OCI-LY1 (cell line): ENCODE measurements at regions not wholly inside any gene's neighbourhood (a gene's known extent, or its start where the extent isn't known, plus 50 kb on each side); places are given as distances from the start of the nearest gene placed in this dataset.

Experiments used
- H2AFZ ChIP-seq: fragments of 200-600 bp; sonication (generic), shearing (Covaris generic); 2 replicates; pipeline ENCODE4 v1.6.0; 2014; ENCODE audit warnings: antibody characterized with exemption, mild to moderate bottlenecking, low read length
- H3F3A ChIP-seq: fragments of 200-600 bp; sonication (generic), shearing (Covaris generic); 2 replicates; pipeline ENCODE4 v1.6.0; 2014; ENCODE audit warnings: mild to moderate bottlenecking, antibody characterized with exemption, low read length, moderate library complexity; ENCODE audit not compliant: insufficient read depth
- H3K27ac ChIP-seq: fragments of 200-600 bp; sonication (generic); 2 replicates; pipeline ENCODE4 v1.5.1; 2014; ENCODE audit warnings: low read length, mixed run types, mild to moderate bottlenecking, low read depth; ENCODE audit not compliant: poor library complexity, severe bottlenecking
- H3K27me3 ChIP-seq: fragments of 200-600 bp; sonication (generic); 2 replicates; pipeline ENCODE4 v1.6.0; 2014; ENCODE audit warnings: antibody characterized with exemption, mild to moderate bottlenecking, low read length, moderate library complexity; ENCODE audit not compliant: insufficient read depth
- H3K36me3 ChIP-seq: fragments of 200-600 bp; sonication (generic); 2 replicates; pipeline ENCODE4 v1.6.1; 2014; ENCODE audit warnings: mild to moderate bottlenecking, antibody characterized with exemption, low read length, moderate library complexity, mixed read lengths; ENCODE audit not compliant: insufficient read depth
- H3K4me1 ChIP-seq: fragments of 200-600 bp; sonication (generic); 2 replicates; pipeline ENCODE4 v1.5.1; 2014; ENCODE audit warnings: mild to moderate bottlenecking, low read length, moderate library complexity; ENCODE audit not compliant: insufficient read depth, severe bottlenecking
- H3K4me2 ChIP-seq: fragments of 200-600 bp; sonication (generic), shearing (Covaris generic); 2 replicates; pipeline ENCODE4 v1.6.1; 2014; ENCODE audit warnings: low read length
- H3K4me3 ChIP-seq: fragments of 200-600 bp; sonication (generic); 2 replicates; pipeline ENCODE4 v1.5.1; 2014; ENCODE audit warnings: low read length, low read depth, mild to moderate bottlenecking, mixed read lengths; ENCODE audit not compliant: poor library complexity, severe bottlenecking
- H3K79me2 ChIP-seq: fragments of 200-600 bp; shearing (Covaris generic); 2 replicates; pipeline ENCODE4 v1.6.1; 2016; ENCODE audit warnings: mixed run types, low read length, mixed read lengths; ENCODE audit not compliant: insufficient read depth
- H3K9ac ChIP-seq: fragments of 200-600 bp; sonication (generic), shearing (Covaris generic); 2 replicates; pipeline ENCODE4 v1.6.1; 2014; ENCODE audit warnings: mild to moderate bottlenecking, low read length, mixed read lengths
- H3K9me2 ChIP-seq: fragments of 200-600 bp; sonication (generic), shearing (Covaris generic); 2 replicates; pipeline ENCODE4 v1.6.1; 2014; ENCODE audit warnings: low read depth, mild to moderate bottlenecking, low read length, mixed read lengths
- H3K9me3 ChIP-seq: fragments of 200-600 bp; shearing (Covaris generic); 2 replicates; pipeline ENCODE4 v1.6.1; 2014; ENCODE audit warnings: low read length, mixed read lengths
- H4K20me1 ChIP-seq: fragments of 200-600 bp; sonication (generic), shearing (Covaris generic); 2 replicates; pipeline ENCODE4 v1.6.0; 2016; ENCODE audit warnings: mild to moderate bottlenecking, low read length; ENCODE audit not compliant: insufficient read depth
- CTCF ChIP-seq: fragments of 200-600 bp; sonication (generic), shearing (Covaris generic); IDR thresholded peaks from 2 replicates; pipeline ENCODE4 v1.5.1; 2017; ENCODE audit warnings: mild to moderate bottlenecking, antibody characterized with exemption, low read length, moderate library complexity, mixed read lengths
- EZH2 ChIP-seq: fragments of 200-600 bp; sonication (generic), shearing (Covaris generic); IDR thresholded peaks from 2 replicates; pipeline ENCODE4 v1.8.0; 2017; ENCODE audit warnings: borderline replicate concordance, mixed run types, mild to moderate bottlenecking, antibody characterized with exemption, low read length, moderate library complexity, mixed read lengths

- no peak overlapping the region for H3K27ac ChIP-seq
- no peaks in the 10 kb centered on the region for H4K20me1 ChIP-seq
- H3K36me3 ChIP-seq: no peaks in the 10 kb centered on the region
- H3K4me2 ChIP-seq: no peak overlapping the region
- TF ChIP-seq CTCF: no peak
- no peak for TF ChIP-seq EZH2
- no peaks in the 10 kb centered on the region for H3K9me2 ChIP-seq
- H3K4me3 ChIP-seq: no peak overlapping the region
- no peaks in the 10 kb centered on the region for H3K79me2 ChIP-seq
- H2AFZ ChIP-seq: no peak overlapping the region
- no peaks in the 10 kb centered on the region for H3F3A ChIP-seq
- no peaks in the 10 kb centered on the region for H3K9me3 ChIP-seq
- H3K9ac ChIP-seq: no peak overlapping the region
- no peaks in the 10 kb centered on the region for H3K27me3 ChIP-seq
- peaks cover 18% of the 10 kb centered on the region for H3K4me1 ChIP-seq
Observed at GRCh38 chr7:106763717-106764116, 101.4 kb upstream of the PIK3CG start.

GRCh38 chr7:106765727-106766355 lies 99.2 kb upstream of the PIK3CG start:
- H3K9ac ChIP-seq: no peak overlapping the region
- no peaks in the 10 kb centered on the region for H3K79me2 ChIP-seq
- no peaks in the 10 kb centered on the region for H3K27me3 ChIP-seq
- H3K4me2 ChIP-seq: no peak overlapping the region
- H3K9me3 ChIP-seq: no peaks in the 10 kb centered on the region
- H3K4me3 ChIP-seq: no peak overlapping the region
- no peak overlapping the region for H2AFZ ChIP-seq
- TF ChIP-seq CTCF: no peak
- no peak for TF ChIP-seq EZH2
- H3K4me1 ChIP-seq: peaks cover 18% of the 10 kb centered on the region
- H3F3A ChIP-seq: no peaks in the 10 kb centered on the region
- no peaks in the 10 kb centered on the region for H3K9me2 ChIP-seq
- no peak overlapping the region for H3K27ac ChIP-seq
- H3K36me3 ChIP-seq: no peaks in the 10 kb centered on the region
- no peaks in the 10 kb centered on the region for H4K20me1 ChIP-seq

GRCh38 chr7:106766551-106766950 lies 98.5 kb upstream of the PIK3CG start:
- Histone ChIP-seq H3K9ac (no peak overlapping the region), H3K9me2 (no peaks in the 10 kb centered on the region), H3F3A (no peaks in the 10 kb centered on the region), H3K36me3 (no peaks in the 10 kb centered on the region), H4K20me1 (no peaks in the 10 kb centered on the region), H3K4me1 (peaks cover 18% of the 10 kb centered on the region), H3K27ac (no peak overlapping the region), H3K4me3 (no peak overlapping the region), H3K4me2 (no peak overlapping the region), H3K9me3 (no peaks in the 10 kb centered on the region), H3K27me3 (no peaks in the 10 kb centered on the region), H3K79me2 (no peaks in the 10 kb centered on the region), H2AFZ (no peak overlapping the region)
- TF ChIP-seq EZH2 (no peak), CTCF (no peak)
